ENCODE measurements at regions not wholly inside any gene's neighbourhood (a gene's known extent, or its start where the extent isn't known, plus 50 kb on each side); places are given as distances from the start of the nearest gene placed in this dataset.

- TF ChIP-seq, protein P1, sequence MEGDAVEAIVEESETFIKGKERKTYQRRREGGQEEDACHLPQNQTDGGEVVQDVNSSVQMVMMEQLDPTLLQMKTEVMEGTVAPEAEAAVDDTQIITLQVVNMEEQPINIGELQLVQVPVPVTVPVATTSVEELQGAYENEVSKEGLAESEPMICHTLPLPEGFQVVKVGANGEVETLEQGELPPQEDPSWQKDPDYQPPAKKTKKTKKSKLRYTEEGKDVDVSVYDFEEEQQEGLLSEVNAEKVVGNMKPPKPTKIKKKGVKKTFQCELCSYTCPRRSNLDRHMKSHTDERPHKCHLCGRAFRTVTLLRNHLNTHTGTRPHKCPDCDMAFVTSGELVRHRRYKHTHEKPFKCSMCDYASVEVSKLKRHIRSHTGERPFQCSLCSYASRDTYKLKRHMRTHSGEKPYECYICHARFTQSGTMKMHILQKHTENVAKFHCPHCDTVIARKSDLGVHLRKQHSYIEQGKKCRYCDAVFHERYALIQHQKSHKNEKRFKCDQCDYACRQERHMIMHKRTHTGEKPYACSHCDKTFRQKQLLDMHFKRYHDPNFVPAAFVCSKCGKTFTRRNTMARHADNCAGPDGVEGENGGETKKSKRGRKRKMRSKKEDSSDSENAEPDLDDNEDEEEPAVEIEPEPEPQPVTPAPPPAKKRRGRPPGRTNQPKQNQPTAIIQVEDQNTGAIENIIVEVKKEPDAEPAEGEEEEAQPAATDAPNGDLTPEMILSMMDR (IDR thresholded peaks at IDR 0.05): no peak
- TF ChIP-seq ZFX (IDR thresholded peaks at IDR 0.05; ENCODE audit: borderline replicate concordance): no peak
Measured at GRCh38 chrX:11932423-11932822, 174.4 kb downstream of the MSL3 start.
